ENCODE measurements at regions not wholly inside any gene's neighbourhood (a gene's known extent, or its start where the extent isn't known, plus 50 kb on each side); places are given as distances from the start of the nearest gene placed in this dataset.

GRCh38 chr4:138305050-138305449, 62.9 kb upstream of the SLC7A11 start:
- intact Hi-C loops (cut with DNase I): no loop called here
- Histone ChIP-seq H3K27me3 (ENCODE audit: low read depth) (no peaks in the 10 kb centered on the region), H3K36me3 (no peaks in the 10 kb centered on the region), H3K4me3 (no peak overlapping the region), H3K9me3 (no peaks in the 10 kb centered on the region), H3K4me1 (no peaks in the 10 kb centered on the region), H3K27ac (no peak overlapping the region)
- ATAC-seq (no peak), DNase-seq (no peak)
- TF ChIP-seq CTCF (IDR thresholded peaks at IDR 0.05): no peak

GRCh38 chr4:138301536-138301935, 59.4 kb upstream of the SLC7A11 start:
- H3K27me3 ChIP-seq (ENCODE audit: low read depth): no peaks in the 10 kb centered on the region

GRCh38 chr4:138300616-138301015, 58.5 kb upstream of the SLC7A11 start:
- H3K27me3 ChIP-seq (ENCODE audit: low read depth): no peaks in the 10 kb centered on the region
- no peak for ATAC-seq
- H3K36me3 ChIP-seq: no peaks in the 10 kb centered on the region
- TF ChIP-seq CTCF (IDR thresholded peaks at IDR 0.05): no peak
- H3K9me3 ChIP-seq: no peaks in the 10 kb centered on the region
- H3K4me3 ChIP-seq: no peak overlapping the region
- intact Hi-C loops (cut with DNase I): no loop called here
- no peak overlapping the region for H3K27ac ChIP-seq
- H3K4me1 ChIP-seq: no peaks in the 10 kb centered on the region
- no peak for DNase-seq

More at GRCh38 chr4:138301536-138301935, 59.4 kb upstream of the SLC7A11 start:
- ATAC-seq (no peak), DNase-seq (no peak)
- Histone ChIP-seq H3K4me1 (no peaks in the 10 kb centered on the region), H3K27ac (no peak overlapping the region), H3K9me3 (no peaks in the 10 kb centered on the region), H3K36me3 (no peaks in the 10 kb centered on the region), H3K4me3 (no peak overlapping the region)
- TF ChIP-seq CTCF (IDR thresholded peaks at IDR 0.05): no peak
- intact Hi-C loops (cut with DNase I): no loop called here

- Histone ChIP-seq H3K4me1 (no peaks in the 10 kb centered on the region), H3K27ac (no peak overlapping the region), H3K27me3 (ENCODE audit: low read depth) (no peaks in the 10 kb centered on the region), H3K9me3 (no peaks in the 10 kb centered on the region), H3K36me3 (no peaks in the 10 kb centered on the region), H3K4me3 (no peak overlapping the region)
- no peak for ATAC-seq
- DNase-seq: no peak
- intact Hi-C loops (cut with DNase I): no loop called here
- no peak for TF ChIP-seq CTCF (IDR thresholded peaks at IDR 0.05)
Measured at GRCh38 chr4:138299881-138300280, 57.7 kb upstream of the SLC7A11 start.

- no peak for TF ChIP-seq CTCF (IDR thresholded peaks at IDR 0.05)
- Histone ChIP-seq H3K27ac (no peak overlapping the region), H3K27me3 (ENCODE audit: low read depth) (no peaks in the 10 kb centered on the region), H3K4me3 (no peak overlapping the region), H3K4me1 (no peaks in the 10 kb centered on the region), H3K9me3 (no peaks in the 10 kb centered on the region), H3K36me3 (no peaks in the 10 kb centered on the region)
- ATAC-seq (no peak), DNase-seq (no peak)
- intact Hi-C loops (cut with DNase I): no loop called here
Measured at GRCh38 chr4:138298866-138299265, 56.7 kb upstream of the SLC7A11 start.

GRCh38 chr4:138298431-138298830, 56.3 kb upstream of the SLC7A11 start:
- no peak for DNase-seq
- Histone ChIP-seq H3K27me3 (ENCODE audit: low read depth) (no peaks in the 10 kb centered on the region), H3K9me3 (no peaks in the 10 kb centered on the region), H3K27ac (no peak overlapping the region), H3K4me3 (no peak overlapping the region), H3K4me1 (no peaks in the 10 kb centered on the region), H3K36me3 (no peaks in the 10 kb centered on the region)
- intact Hi-C loops (cut with DNase I): no loop called here
- TF ChIP-seq CTCF (IDR thresholded peaks at IDR 0.05): no peak
- no peak for ATAC-seq

Measured in lower lobe of right lung (tissue), 2 donors.